ENCODE measurements at regions not wholly inside any gene's neighbourhood (a gene's known extent, or its start where the extent isn't known, plus 50 kb on each side); places are given as distances from the start of the nearest gene placed in this dataset.

DNA sequence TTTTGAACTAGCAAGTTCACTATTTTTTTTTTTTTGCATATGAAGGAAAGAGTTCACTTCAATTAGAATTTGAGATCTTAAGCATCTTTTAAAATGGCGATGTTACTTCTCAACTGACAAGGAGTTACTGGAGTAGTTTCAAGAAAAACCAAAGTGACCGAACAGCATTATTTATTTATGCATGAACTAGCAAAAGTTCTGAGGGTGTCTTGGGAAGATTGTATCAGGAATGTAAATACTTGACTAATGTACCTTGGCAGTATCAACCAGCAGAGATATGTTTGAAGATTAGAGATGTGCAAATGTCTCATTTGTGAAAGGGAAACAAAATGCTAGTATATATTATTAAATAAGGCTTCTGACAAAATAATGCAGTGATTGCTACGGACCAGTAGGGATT, 203.9 kb downstream of the KBTBD8 start:
- no peak overlapping the region for H3K27ac ChIP-seq
- intact Hi-C loops (cut with DNase I; ENCODE audit: low total_unique reads) = no loop called here
- no peaks in the 10 kb centered on the region for H3K4me1 ChIP-seq
- no peak overlapping the region for H3K4me3 ChIP-seq
- H3K27me3 ChIP-seq = no peaks in the 10 kb centered on the region
- H3K36me3 ChIP-seq = no peaks in the 10 kb centered on the region
- TF ChIP-seq, protein P1, sequence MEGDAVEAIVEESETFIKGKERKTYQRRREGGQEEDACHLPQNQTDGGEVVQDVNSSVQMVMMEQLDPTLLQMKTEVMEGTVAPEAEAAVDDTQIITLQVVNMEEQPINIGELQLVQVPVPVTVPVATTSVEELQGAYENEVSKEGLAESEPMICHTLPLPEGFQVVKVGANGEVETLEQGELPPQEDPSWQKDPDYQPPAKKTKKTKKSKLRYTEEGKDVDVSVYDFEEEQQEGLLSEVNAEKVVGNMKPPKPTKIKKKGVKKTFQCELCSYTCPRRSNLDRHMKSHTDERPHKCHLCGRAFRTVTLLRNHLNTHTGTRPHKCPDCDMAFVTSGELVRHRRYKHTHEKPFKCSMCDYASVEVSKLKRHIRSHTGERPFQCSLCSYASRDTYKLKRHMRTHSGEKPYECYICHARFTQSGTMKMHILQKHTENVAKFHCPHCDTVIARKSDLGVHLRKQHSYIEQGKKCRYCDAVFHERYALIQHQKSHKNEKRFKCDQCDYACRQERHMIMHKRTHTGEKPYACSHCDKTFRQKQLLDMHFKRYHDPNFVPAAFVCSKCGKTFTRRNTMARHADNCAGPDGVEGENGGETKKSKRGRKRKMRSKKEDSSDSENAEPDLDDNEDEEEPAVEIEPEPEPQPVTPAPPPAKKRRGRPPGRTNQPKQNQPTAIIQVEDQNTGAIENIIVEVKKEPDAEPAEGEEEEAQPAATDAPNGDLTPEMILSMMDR (IDR thresholded peaks at IDR 0.05) = no peak
- DNase-seq = no peak
- no peaks in the 10 kb centered on the region for H3K9me3 ChIP-seq

DNA sequence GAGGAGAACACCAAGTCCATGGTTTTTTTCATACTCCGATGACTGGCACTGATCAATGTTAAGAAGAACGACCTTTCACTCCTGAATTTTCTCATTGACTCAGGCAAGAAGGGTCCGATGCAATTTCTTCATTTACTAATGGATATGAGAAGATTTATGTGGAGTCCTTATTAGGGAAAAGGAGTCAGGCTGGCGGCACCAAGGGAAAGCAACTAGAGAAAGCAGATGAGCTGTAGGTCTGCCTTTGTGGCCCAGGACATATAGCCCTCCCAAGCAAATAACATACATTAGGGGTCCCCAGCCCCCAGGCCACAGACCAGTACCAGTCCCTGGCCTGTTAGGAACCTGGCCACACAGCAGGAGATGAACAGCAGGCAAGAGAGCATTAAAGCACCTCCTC, 206.8 kb downstream of the KBTBD8 start:
- H3K4me1 ChIP-seq = no peaks in the 10 kb centered on the region
- DNase-seq = no peak
- no peaks in the 10 kb centered on the region for H3K27me3 ChIP-seq
- H3K36me3 ChIP-seq = no peaks in the 10 kb centered on the region
- TF ChIP-seq, protein P1 (IDR thresholded peaks at IDR 0.05) = no peak
- intact Hi-C loops (cut with DNase I; ENCODE audit: low total_unique reads) = no loop called here
- H3K4me3 ChIP-seq = no peak overlapping the region
- H3K27ac ChIP-seq = no peak overlapping the region
- H3K9me3 ChIP-seq = no peaks in the 10 kb centered on the region

DNA sequence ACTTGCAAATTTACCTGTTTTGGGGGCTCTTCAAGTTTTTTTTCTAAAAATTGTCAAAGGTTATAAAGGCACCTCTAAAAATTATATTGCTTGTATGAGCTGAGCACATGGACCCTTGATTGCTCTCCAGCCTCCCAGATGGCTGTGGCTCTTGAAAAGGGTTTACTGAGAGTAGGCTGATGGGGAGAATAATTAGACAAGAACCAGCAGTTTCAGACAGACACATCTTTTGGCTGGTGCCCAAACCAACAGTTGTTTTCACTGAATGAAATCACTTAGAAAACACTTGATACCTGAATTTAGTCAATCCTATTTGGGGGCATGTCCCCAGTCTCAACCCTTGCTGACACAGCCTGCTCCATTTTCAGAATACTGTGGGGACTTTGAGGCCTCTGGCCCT, 217.6 kb downstream of the KBTBD8 start:
- Histone ChIP-seq H3K36me3 (no peaks in the 10 kb centered on the region), H3K4me3 (no peak overlapping the region), H3K27ac (no peak overlapping the region), H3K9me3 (no peaks in the 10 kb centered on the region), H3K4me1 (no peaks in the 10 kb centered on the region), H3K27me3 (no peaks in the 10 kb centered on the region)
- intact Hi-C loops (cut with DNase I; ENCODE audit: low total_unique reads) = no loop called here
- TF ChIP-seq, protein P1 (IDR thresholded peaks at IDR 0.05) = no peak
- no peak for DNase-seq

DNA sequence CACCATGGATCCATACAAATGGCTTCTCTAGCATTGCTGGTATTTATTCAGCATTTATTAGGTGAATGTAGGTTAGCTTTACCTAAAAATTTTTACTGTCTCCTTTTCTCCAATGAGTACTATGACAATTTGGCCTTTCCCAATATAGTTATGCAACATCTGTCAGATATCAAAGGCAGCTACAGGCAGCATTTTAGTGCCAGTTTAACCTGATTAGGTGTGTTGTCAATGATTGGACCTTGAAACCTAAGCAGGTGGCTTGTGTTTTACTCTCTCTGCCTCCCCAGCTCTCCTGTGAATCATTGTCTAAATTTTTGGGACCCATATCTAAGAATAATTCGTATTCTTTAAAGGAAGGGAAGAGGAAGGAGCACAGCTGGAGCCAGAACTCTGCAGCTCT, 228.9 kb downstream of the KBTBD8 start:
- H3K9me3 ChIP-seq = no peaks in the 10 kb centered on the region
- no peaks in the 10 kb centered on the region for H3K36me3 ChIP-seq
- intact Hi-C loops (cut with DNase I; ENCODE audit: low total_unique reads) = no loop called here
- no peaks in the 10 kb centered on the region for H3K27me3 ChIP-seq
- no peak overlapping the region for H3K4me3 ChIP-seq
- H3K4me1 ChIP-seq = no peaks in the 10 kb centered on the region
- no peak for DNase-seq
- H3K27ac ChIP-seq = no peak overlapping the region
- TF ChIP-seq, protein P1 (IDR thresholded peaks at IDR 0.05) = no peak

GRCh38 chr3:67228136-67228535, 230.0 kb downstream of the KBTBD8 start:
- H3K4me1 ChIP-seq = no peaks in the 10 kb centered on the region
- TF ChIP-seq, protein P1 (IDR thresholded peaks at IDR 0.05) = no peak
- H3K4me3 ChIP-seq = no peak overlapping the region
- H3K27ac ChIP-seq = no peak overlapping the region
- intact Hi-C loops (cut with DNase I; ENCODE audit: low total_unique reads) = no loop called here
- no peaks in the 10 kb centered on the region for H3K36me3 ChIP-seq
- no peaks in the 10 kb centered on the region for H3K9me3 ChIP-seq
- no peaks in the 10 kb centered on the region for H3K27me3 ChIP-seq
- no peak for DNase-seq

GRCh38 chr3:67232642-67233041, 234.5 kb downstream of the KBTBD8 start:
- Histone ChIP-seq H3K36me3 (no peaks in the 10 kb centered on the region), H3K4me3 (no peak overlapping the region), H3K27me3 (no peaks in the 10 kb centered on the region), H3K4me1 (no peaks in the 10 kb centered on the region), H3K9me3 (no peaks in the 10 kb centered on the region), H3K27ac (no peak overlapping the region)
- DNase-seq = no peak
- TF ChIP-seq, protein P1 (IDR thresholded peaks at IDR 0.05) = no peak
- intact Hi-C loops (cut with DNase I; ENCODE audit: low total_unique reads) = no loop called here
